ENCODE measurements at regions not wholly inside any gene's neighbourhood (a gene's known extent, or its start where the extent isn't known, plus 50 kb on each side); places are given as distances from the start of the nearest gene placed in this dataset.
A peak's percentile ranks its signal among the peaks of the same experiment; 100 is the strongest.
"Not testable (repeated sequence)": the region's sequence is repeated elsewhere in the genome, so short reads cannot be mapped to it uniquely, and the experiment has no call there.

DNA sequence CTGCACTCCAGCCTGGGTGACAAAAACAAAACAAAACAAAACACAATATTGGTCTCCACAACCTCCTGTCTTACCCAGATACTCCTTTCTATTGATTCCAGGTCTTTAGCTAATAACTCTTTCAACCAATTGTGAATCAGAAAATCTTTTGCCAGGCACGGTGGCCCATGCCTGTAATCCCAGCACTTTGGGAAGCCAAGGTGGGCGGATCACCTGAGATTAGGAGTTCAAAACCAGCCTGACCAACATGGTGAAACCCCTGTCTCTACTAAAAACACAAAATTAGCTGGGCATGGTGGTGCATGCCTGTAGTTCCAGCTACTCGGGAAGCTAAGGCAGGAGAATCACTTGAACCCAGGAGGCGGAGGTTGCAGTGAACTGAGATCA, 88.5 kb upstream of the METTL9 start:
- H3K27ac ChIP-seq (ENCODE audit: control insufficient read depth, insufficient read depth, low read length); H3K27me3 ChIP-seq (ENCODE audit: control insufficient read depth, extremely low read depth, insufficient read depth, low read length); H2AFZ ChIP-seq (ENCODE audit: control insufficient read depth, low read length); H3K4me2 ChIP-seq (ENCODE audit: control insufficient read depth, extremely low read depth, insufficient read depth, low read depth, low read length); H3K4me3 ChIP-seq (ENCODE audit: control insufficient read depth in 2 of 3, extremely low read depth in 1 of 3, insufficient read depth in 2 of 3, low read depth in 1 of 3, low read length in 3 of 3); dilution Hi-C loops (cut with MboI; ENCODE audit: extremely low pct_ligation_motif_present, low sequenced_read_pairs); H3K9ac ChIP-seq (ENCODE audit: control insufficient read depth, extremely low read depth, insufficient read depth, low read length); FAIRE-seq; H3K9me3 ChIP-seq (ENCODE audit: control insufficient read depth, low read depth, low read length); DNase-seq (ENCODE audit: low read depth, low spot score): not testable (repeated sequence)
- Histone ChIP-seq H3K4me1 (ENCODE audit: control insufficient read depth, extremely low read depth, insufficient read depth, low read length) (peaks cover 39% of the 10 kb centered on the region), H3K9me1 (ENCODE audit: control insufficient read depth, extremely low read depth, insufficient read depth, low read length) (peaks cover 13% of the 10 kb centered on the region), H3K36me3 (ENCODE audit: control insufficient read depth in 2 of 2, extremely low read depth in 1 of 2, insufficient read depth in 2 of 2, low read length in 2 of 2) (peaks cover 15 to 22% of the 10 kb centered on the region in 2 experiments), H4K20me1 (ENCODE audit: control insufficient read depth, extremely low read depth, insufficient read depth, low read length) (peaks cover 81% of the 10 kb centered on the region), H3K79me2 (ENCODE audit: control insufficient read depth, insufficient read depth, low read length) (peaks cover 97% of the 10 kb centered on the region)

DNA sequence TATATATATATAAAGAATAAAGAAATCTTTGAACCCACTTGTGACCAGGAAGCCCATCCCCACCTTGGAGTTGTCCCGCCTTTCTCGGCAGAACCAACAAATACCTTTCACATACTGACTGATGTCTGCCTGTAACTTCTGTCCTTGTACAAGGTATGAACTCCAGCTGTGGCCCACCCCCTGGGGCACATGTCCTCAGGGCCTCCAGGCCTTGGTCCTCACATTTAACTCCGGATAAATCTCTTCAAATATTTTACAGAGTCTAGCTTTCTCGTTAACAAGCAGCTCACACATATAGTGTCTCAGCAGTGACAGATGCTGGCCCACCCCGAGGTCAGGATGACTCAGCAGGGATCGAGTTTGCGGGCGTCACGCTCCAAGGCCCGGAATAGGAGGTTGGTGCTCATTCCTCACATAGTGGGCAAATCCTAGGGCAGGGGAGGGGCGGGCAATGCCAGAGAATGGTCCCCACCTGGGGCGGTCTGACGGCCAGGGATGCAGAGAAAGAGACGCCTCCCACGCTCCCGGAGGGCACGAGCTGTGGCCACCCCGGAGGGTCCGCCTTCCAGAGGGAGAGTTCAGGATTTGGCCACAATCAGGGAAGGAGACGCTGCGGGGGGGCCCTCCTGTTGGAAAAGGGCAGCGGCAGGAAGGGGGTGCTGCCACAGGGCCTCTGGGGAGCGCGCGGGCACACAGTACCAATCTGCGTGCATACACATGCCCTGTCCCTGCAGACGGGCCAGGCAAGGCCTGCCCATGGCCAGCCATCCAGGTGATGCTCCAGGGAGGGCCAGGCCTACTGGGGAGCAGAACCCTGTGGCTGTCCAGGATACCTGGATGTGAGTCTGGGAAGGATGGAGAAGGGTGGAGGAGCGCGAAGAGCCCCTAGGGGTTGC, 87.8 kb upstream of the METTL9 start:
- H3K4me3 ChIP-seq (ENCODE audit: control insufficient read depth in 2 of 3, extremely low read depth in 1 of 3, insufficient read depth in 2 of 3, low read depth in 1 of 3, low read length in 3 of 3); DNase-seq (ENCODE audit: low read depth, low spot score); H2AFZ ChIP-seq (ENCODE audit: control insufficient read depth, low read length); H3K9me3 ChIP-seq (ENCODE audit: control insufficient read depth, low read depth, low read length); dilution Hi-C loops (cut with MboI; ENCODE audit: extremely low pct_ligation_motif_present, low sequenced_read_pairs); H3K27me3 ChIP-seq (ENCODE audit: control insufficient read depth, extremely low read depth, insufficient read depth, low read length); FAIRE-seq; H3K9ac ChIP-seq (ENCODE audit: control insufficient read depth, extremely low read depth, insufficient read depth, low read length): not testable (repeated sequence)
- H4K20me1 ChIP-seq (ENCODE audit: control insufficient read depth, extremely low read depth, insufficient read depth, low read length), result peaks cover 83% of the 10 kb centered on the region
- peak overlapping the region; percentile 20 for H3K4me2 ChIP-seq (ENCODE audit: control insufficient read depth, extremely low read depth, insufficient read depth, low read depth, low read length)
- H3K4me1 ChIP-seq (ENCODE audit: control insufficient read depth, extremely low read depth, insufficient read depth, low read length), result peaks cover 43% of the 10 kb centered on the region
- H3K36me3 ChIP-seq (ENCODE audit: control insufficient read depth in 2 of 2, extremely low read depth in 1 of 2, insufficient read depth in 2 of 2, low read length in 2 of 2), result peaks cover 15 to 24% of the 10 kb centered on the region in 2 experiments
- peak overlapping the region; percentile 52 for H3K27ac ChIP-seq (ENCODE audit: control insufficient read depth, insufficient read depth, low read length)
- H3K9me1 ChIP-seq (ENCODE audit: control insufficient read depth, extremely low read depth, insufficient read depth, low read length), result peaks cover 13% of the 10 kb centered on the region
- peaks cover 97% of the 10 kb centered on the region for H3K79me2 ChIP-seq (ENCODE audit: control insufficient read depth, insufficient read depth, low read length)

DNA sequence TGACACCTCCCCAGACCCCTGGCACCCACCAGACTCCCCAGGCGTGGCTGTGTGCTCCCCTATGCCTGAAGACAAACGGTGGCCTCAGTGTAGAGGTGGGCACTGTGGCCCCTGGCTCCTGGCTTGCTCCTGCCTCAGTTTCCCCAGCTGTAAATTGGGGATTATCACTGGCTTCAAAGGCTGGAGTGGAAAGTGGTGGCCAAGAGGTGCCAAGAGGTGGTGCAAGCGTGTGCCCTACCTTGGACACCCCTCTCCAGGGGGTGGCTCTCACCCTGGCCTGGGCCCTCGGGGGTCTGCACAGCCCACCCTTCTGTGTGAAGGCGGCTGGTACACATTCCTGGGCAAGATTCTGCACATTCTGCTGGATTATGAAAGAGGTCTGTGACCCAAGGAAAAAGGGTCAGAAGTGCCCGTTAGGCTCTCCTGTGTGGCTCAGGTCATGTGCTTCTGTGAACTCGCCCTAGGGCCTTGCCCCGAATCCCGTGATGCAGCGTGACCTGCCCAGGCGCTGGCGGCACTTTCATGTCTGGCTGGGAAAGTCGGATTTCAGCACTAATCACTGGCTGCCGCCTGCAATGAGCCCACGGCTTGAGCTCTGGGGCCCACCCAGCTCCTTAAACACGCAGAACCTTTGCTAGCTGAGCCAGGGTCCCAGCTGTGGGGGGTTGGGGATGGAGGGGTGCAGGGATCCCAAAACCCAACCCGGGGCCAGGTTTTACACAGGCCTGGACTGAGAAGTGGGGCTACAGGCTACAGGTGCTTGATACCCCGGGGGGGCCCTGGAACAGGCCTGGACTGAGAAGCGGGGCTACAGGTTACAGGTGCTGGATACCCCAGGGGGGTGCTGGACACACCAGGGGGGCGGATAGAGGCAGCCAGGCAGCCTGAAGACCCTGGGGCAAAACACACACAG, 86.8 kb upstream of the METTL9 start:
- H3K27me3 ChIP-seq (ENCODE audit: control insufficient read depth, extremely low read depth, insufficient read depth, low read length); H3K9me3 ChIP-seq (ENCODE audit: control insufficient read depth, low read depth, low read length); dilution Hi-C loops (cut with MboI; ENCODE audit: extremely low pct_ligation_motif_present, low sequenced_read_pairs); FAIRE-seq; DNase-seq (ENCODE audit: low read depth, low spot score); H2AFZ ChIP-seq (ENCODE audit: control insufficient read depth, low read length): not testable (repeated sequence)
- Histone ChIP-seq H3K9ac (ENCODE audit: control insufficient read depth, extremely low read depth, insufficient read depth, low read length) (peak overlapping the region; percentile 56), H3K4me3 (ENCODE audit: control insufficient read depth in 2 of 3, extremely low read depth in 1 of 3, insufficient read depth in 2 of 3, low read depth in 1 of 3, low read length in 3 of 3) (peak overlapping the region in 1 of 3 experiments; percentile 22), H4K20me1 (ENCODE audit: control insufficient read depth, extremely low read depth, insufficient read depth, low read length) (peaks cover 75% of the 10 kb centered on the region), H3K4me1 (ENCODE audit: control insufficient read depth, extremely low read depth, insufficient read depth, low read length) (peaks cover 43% of the 10 kb centered on the region), H3K79me2 (ENCODE audit: control insufficient read depth, insufficient read depth, low read length) (peaks cover 94% of the 10 kb centered on the region), H3K27ac (ENCODE audit: control insufficient read depth, insufficient read depth, low read length) (peak overlapping the region; percentile 50), H3K4me2 (ENCODE audit: control insufficient read depth, extremely low read depth, insufficient read depth, low read depth, low read length) (peak overlapping the region; percentile 20), H3K36me3 (ENCODE audit: control insufficient read depth in 2 of 2, extremely low read depth in 1 of 2, insufficient read depth in 2 of 2, low read length in 2 of 2) (peaks cover 15 to 24% of the 10 kb centered on the region in 2 experiments), H3K9me1 (ENCODE audit: control insufficient read depth, extremely low read depth, insufficient read depth, low read length) (peaks cover 13% of the 10 kb centered on the region)

GRCh38 chr16:21513337-21513741, 86.0 kb upstream of the METTL9 start:
- DNase-seq (ENCODE audit: low read depth, low spot score); H3K9me3 ChIP-seq (ENCODE audit: control insufficient read depth, low read depth, low read length); H3K27me3 ChIP-seq (ENCODE audit: control insufficient read depth, extremely low read depth, insufficient read depth, low read length); dilution Hi-C loops (cut with MboI; ENCODE audit: extremely low pct_ligation_motif_present, low sequenced_read_pairs); FAIRE-seq; H3K4me3 ChIP-seq (ENCODE audit: control insufficient read depth in 2 of 3, extremely low read depth in 1 of 3, insufficient read depth in 2 of 3, low read depth in 1 of 3, low read length in 3 of 3); H2AFZ ChIP-seq (ENCODE audit: control insufficient read depth, low read length): not testable (repeated sequence)
- Histone ChIP-seq H3K9me1 (ENCODE audit: control insufficient read depth, extremely low read depth, insufficient read depth, low read length) (peaks cover 13% of the 10 kb centered on the region), H3K27ac (ENCODE audit: control insufficient read depth, insufficient read depth, low read length) (peak overlapping the region; percentile 50), H4K20me1 (ENCODE audit: control insufficient read depth, extremely low read depth, insufficient read depth, low read length) (peaks cover 73% of the 10 kb centered on the region), H3K9ac (ENCODE audit: control insufficient read depth, extremely low read depth, insufficient read depth, low read length) (peak overlapping the region; percentile 48), H3K79me2 (ENCODE audit: control insufficient read depth, insufficient read depth, low read length) (peaks cover 91% of the 10 kb centered on the region), H3K4me1 (ENCODE audit: control insufficient read depth, extremely low read depth, insufficient read depth, low read length) (peaks cover 43% of the 10 kb centered on the region), H3K36me3 (ENCODE audit: control insufficient read depth in 2 of 2, extremely low read depth in 1 of 2, insufficient read depth in 2 of 2, low read length in 2 of 2) (peaks cover 12 to 20% of the 10 kb centered on the region in 2 experiments), H3K4me2 (ENCODE audit: control insufficient read depth, extremely low read depth, insufficient read depth, low read depth, low read length) (peak overlapping the region; percentile 74)
